Psoas muscle (tissue), 7 donors: ENCODE measurements at regions not wholly inside any gene's neighbourhood (a gene's known extent, or its start where the extent isn't known, plus 50 kb on each side); places are given as distances from the start of the nearest gene placed in this dataset.

Source experiments
- ATAC-seq, 4 donors: fragments of 200-7000 bp; cut with Tn5 transposase; one replicate each; pipeline ENCODE4 v1.9.1; 2020; ENCODE audit warnings: moderate library complexity in 3 of 4, mild to moderate bottlenecking in 2 of 4
- DNase-seq, 2 donors: peaks; one replicate each; pipeline ENCODE4 v3.0.0-alpha.2; 2020
- H3K27ac ChIP-seq: fragments of 200-600 bp; one replicate; pipeline ENCODE4 v1.8.0; 2022
- H3K27me3 ChIP-seq, 3 donors: fragments of 200-600 bp in 1 of 3; one replicate each; pipeline versions ENCODE4 v1.6.1 to v1.8.0; 2013 to 2022; ENCODE audit warnings: low read length in 2 of 3, mild to moderate bottlenecking in 2 of 3, moderate library complexity in 1 of 3; ENCODE audit not compliant: insufficient read depth in 3 of 3
- H3K36me3 ChIP-seq, 2 donors: fragments of 200-600 bp in 1 of 2; one replicate each; pipeline versions ENCODE4 v1.6.1 to v1.8.0; 2013 to 2022; ENCODE audit warnings: low read depth in 1 of 2, mild to moderate bottlenecking in 1 of 2, moderate library complexity in 1 of 2; ENCODE audit not compliant: insufficient read depth in 1 of 2
- H3K4me1 ChIP-seq: fragments of 200-600 bp; one replicate; pipeline ENCODE4 v1.8.0; 2022
- H3K4me3 ChIP-seq: fragments of 200-600 bp; one replicate; pipeline ENCODE4 v1.8.0; 2022; ENCODE audit warnings: mild to moderate bottlenecking
- H3K9me3 ChIP-seq: fragments of 200-600 bp; one replicate; pipeline ENCODE4 v1.8.0; 2022
- WGBS, 3 donors: extraction: QIAGEN DNeasy Blood & Tissue Kit; methylation state at CpG; one replicate each; pipeline versions ENCODE4 v1.1.6 to v1.1.7; 2013; 5-methylcytosine and 5-hydroxymethylcytosine counted together
- intact Hi-C, 2 donors: fragments of 100-400 bp; cut with DNase I; formaldehyde crosslinking; loops; one replicate each; pipeline versions ENCODE4 v1.11.0 to v1.14.2; 2022
- TF ChIP-seq, protein P1 (sequence below): fragments of 200-600 bp; IDR thresholded peaks from one replicate; pipeline ENCODE4 v1.8.0; 2022; ENCODE audit warnings: antibody characterized with exemption
- donor health status: healthy with polysubstance abuse.
- donor health status: DM: no; HTN: no; CAD: no; lungs with moderate emphysema.
- donor health status: Bipolar disorder and iron deficiency.
- donor health status: healthy.
- donor health status: DM: yes; HTN: yes; CAD: no.
- donor health status: DM: no; HTN: no; CAD: no.
- donor health status: DM: yes; HTN: yes; CAD: no.

DNA sequence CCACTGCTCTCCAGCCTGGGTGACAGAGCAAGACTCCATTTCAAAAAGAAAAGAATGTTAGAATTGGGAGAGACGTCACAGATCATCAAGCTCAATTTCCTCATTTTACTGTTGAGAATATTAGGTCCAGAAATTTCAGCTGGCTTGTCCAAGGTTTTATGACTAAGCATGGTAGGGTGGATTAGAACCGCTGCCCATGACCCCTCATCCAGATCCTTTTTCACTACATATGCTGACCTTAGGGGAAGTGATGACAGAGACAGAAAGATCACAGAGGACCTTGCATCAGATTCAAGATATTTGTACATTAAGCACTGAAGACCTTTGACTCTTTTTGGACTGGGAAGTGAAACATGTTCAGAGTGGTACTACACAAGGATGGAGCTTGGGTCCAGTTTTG lies 134.5 kb downstream of the ADAMTS15 start:
- no peak overlapping the region for H3K27ac ChIP-seq
- 65 to 85% (median 78%) methylated on average over 2 of the region's 2 CpGs for WGBS, 3 donors

GRCh38 chr11:130583801-130584211 lies 135.4 kb downstream of the ADAMTS15 start:
- Histone ChIP-seq H3K36me3 (no peaks in the 10 kb centered on the region), H3K4me1 (no peaks in the 10 kb centered on the region), H3K4me3 (no peak overlapping the region), H3K9me3 (no peaks in the 10 kb centered on the region), H3K27ac (no peak overlapping the region), H3K27me3 (no peaks in the 10 kb centered on the region)
- 89 to 97% (median 94%) methylated on average over 4 of the region's 4 CpGs for WGBS, 3 donors
- TF ChIP-seq, protein P1, sequence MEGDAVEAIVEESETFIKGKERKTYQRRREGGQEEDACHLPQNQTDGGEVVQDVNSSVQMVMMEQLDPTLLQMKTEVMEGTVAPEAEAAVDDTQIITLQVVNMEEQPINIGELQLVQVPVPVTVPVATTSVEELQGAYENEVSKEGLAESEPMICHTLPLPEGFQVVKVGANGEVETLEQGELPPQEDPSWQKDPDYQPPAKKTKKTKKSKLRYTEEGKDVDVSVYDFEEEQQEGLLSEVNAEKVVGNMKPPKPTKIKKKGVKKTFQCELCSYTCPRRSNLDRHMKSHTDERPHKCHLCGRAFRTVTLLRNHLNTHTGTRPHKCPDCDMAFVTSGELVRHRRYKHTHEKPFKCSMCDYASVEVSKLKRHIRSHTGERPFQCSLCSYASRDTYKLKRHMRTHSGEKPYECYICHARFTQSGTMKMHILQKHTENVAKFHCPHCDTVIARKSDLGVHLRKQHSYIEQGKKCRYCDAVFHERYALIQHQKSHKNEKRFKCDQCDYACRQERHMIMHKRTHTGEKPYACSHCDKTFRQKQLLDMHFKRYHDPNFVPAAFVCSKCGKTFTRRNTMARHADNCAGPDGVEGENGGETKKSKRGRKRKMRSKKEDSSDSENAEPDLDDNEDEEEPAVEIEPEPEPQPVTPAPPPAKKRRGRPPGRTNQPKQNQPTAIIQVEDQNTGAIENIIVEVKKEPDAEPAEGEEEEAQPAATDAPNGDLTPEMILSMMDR = no peak
- intact Hi-C loops = no loop called here
- DNase-seq = no peak
- no peak for ATAC-seq

More for the DNA sequence above, 134.5 kb downstream of the ADAMTS15 start:
- no peaks in the 10 kb centered on the region for H3K27me3 ChIP-seq
- TF ChIP-seq, protein P1 = no peak
- no peak for ATAC-seq
- no peak for DNase-seq
- H3K4me1 ChIP-seq = no peaks in the 10 kb centered on the region
- H3K36me3 ChIP-seq = no peaks in the 10 kb centered on the region
- no peak overlapping the region for H3K4me3 ChIP-seq
- no peaks in the 10 kb centered on the region for H3K9me3 ChIP-seq
- intact Hi-C loops = no loop called here

DNA sequence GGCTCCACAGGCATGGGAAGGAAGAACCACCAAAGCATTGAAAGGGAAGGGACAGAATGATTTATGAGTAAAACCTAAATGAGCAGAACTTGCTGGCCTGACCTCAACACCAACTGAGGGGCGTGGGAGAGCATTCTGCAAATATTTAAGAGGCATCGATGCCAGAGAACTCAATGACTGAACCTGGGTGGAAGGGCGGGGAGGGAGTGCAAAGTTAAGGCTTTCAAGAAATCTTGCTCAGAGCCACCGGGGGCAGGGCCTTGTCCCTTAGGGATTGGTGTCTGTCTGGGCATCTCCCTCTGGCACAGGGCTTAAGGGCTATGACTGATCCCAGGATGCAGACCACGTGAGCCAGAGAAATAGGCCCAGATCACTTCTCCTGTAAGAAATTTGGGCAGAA lies 137.1 kb downstream of the ADAMTS15 start:
- ATAC-seq (no peak), DNase-seq (no peak)
- WGBS, 3 donors = 54 to 73% (median 57%) methylated on average over 5 of the region's 5 CpGs
- H3K4me1 ChIP-seq = no peaks in the 10 kb centered on the region
- H3K4me3 ChIP-seq = no peak overlapping the region
- H3K27me3 ChIP-seq = no peaks in the 10 kb centered on the region
- H3K27ac ChIP-seq = no peak overlapping the region
- no peaks in the 10 kb centered on the region for H3K9me3 ChIP-seq
- TF ChIP-seq, protein P1 = no peak
- no peaks in the 10 kb centered on the region for H3K36me3 ChIP-seq
- intact Hi-C loops = no loop called here

- ATAC-seq = no peak
- Histone ChIP-seq H3K27ac (no peak overlapping the region), H3K27me3 (no peaks in the 10 kb centered on the region), H3K4me3 (no peak overlapping the region), H3K9me3 (no peaks in the 10 kb centered on the region), H3K4me1 (no peaks in the 10 kb centered on the region), H3K36me3 (no peaks in the 10 kb centered on the region)
- DNase-seq = no peak
- WGBS, 3 donors = 66 to 82% (median 66%) methylated on average over 4 of the region's 4 CpGs
- TF ChIP-seq, protein P1 = no peak
- intact Hi-C loops = no loop called here
These were observed 139.2 kb downstream of the ADAMTS15 start for GRCh38 chr11:130587658-130588057.

DNA sequence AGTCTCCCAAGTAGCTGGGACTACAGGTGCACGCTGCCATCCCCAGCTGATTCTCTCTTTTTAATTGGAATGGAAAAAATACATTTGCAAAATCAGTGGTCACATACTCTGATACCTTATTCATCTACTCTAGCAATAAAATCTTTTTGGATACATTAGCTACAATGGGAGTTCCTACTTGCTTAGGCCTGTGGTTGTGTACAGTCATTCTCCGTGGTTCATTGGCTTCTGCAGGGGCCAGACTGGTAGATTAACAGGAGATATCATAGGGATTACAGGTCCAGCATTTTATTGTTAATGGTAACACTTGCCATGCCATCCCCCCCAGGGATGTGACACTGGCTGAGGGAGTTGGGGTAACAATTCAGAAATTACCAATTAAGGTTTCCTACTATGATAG lies 140.0 kb downstream of the ADAMTS15 start:
- intact Hi-C loops = no loop called here
- no peaks in the 10 kb centered on the region for H3K36me3 ChIP-seq
- TF ChIP-seq, protein P1 = no peak
- no peak overlapping the region for H3K27ac ChIP-seq
- H3K9me3 ChIP-seq = no peaks in the 10 kb centered on the region
- WGBS, 3 donors = 91 to 96% (median 92%) methylated on average over 2 of the region's 2 CpGs
- no peaks in the 10 kb centered on the region for H3K27me3 ChIP-seq
- ATAC-seq (no peak), DNase-seq (no peak)
- no peak overlapping the region for H3K4me3 ChIP-seq
- H3K4me1 ChIP-seq = no peaks in the 10 kb centered on the region
